Liver (tissue), 8 donors: ENCODE measurements at regions not wholly inside any gene's neighbourhood (a gene's known extent, or its start where the extent isn't known, plus 50 kb on each side); places are given as distances from the start of the nearest gene placed in this dataset.
A peak's percentile ranks its signal among the peaks of the same experiment; 100 is the strongest.

ENCODE experiments used
- DNase-seq: peaks from one replicate; pipeline ENCODE4 v3.0.0-alpha.2; 2017; ENCODE audit warnings: low spot score
- H3K27ac ChIP-seq, 2 donors: one replicate each; pipeline ENCODE4 v1.7.0; 2013; ENCODE audit warnings: inconsistent platforms in 2 of 2, low read length in 2 of 2, control low read depth in 1 of 2, low read depth in 1 of 2, mild to moderate bottlenecking in 1 of 2
- H3K27me3 ChIP-seq, 4 donors: one replicate each; pipeline versions ENCODE4 v1.6.1 to v1.7.0; 2013; ENCODE audit warnings: low read length in 3 of 4, inconsistent platforms in 1 of 4, mild to moderate bottlenecking in 1 of 4, moderate library complexity in 1 of 4; ENCODE audit not compliant: control insufficient read depth in 4 of 4, insufficient read depth in 4 of 4
- H3K36me3 ChIP-seq, 4 donors: one replicate each; pipeline versions ENCODE4 v1.6.1 to v1.7.0; 2013; ENCODE audit warnings: low read length in 3 of 4, mild to moderate bottlenecking in 3 of 4, low read depth in 1 of 4, moderate library complexity in 1 of 4; ENCODE audit not compliant: control insufficient read depth in 4 of 4, insufficient read depth in 3 of 4
- H3K4me1 ChIP-seq, 4 donors: one replicate each; pipeline versions ENCODE4 v1.6.1 to v1.7.0; 2013; ENCODE audit warnings: low read length in 3 of 4, mild to moderate bottlenecking in 3 of 4, moderate library complexity in 1 of 4; ENCODE audit not compliant: control insufficient read depth in 4 of 4, insufficient read depth in 4 of 4
- H3K4me3 ChIP-seq, 3 donors: one replicate each; pipeline versions ENCODE4 v1.6.1 to v1.7.0; 2013; ENCODE audit warnings: low read length in 3 of 3, control low read depth in 1 of 3, low read depth in 1 of 3, mild to moderate bottlenecking in 1 of 3
- H3K9ac ChIP-seq, 2 donors: one replicate each; pipeline ENCODE4 v1.7.0; 2013; ENCODE audit warnings: low read length in 2 of 2, mild to moderate bottlenecking in 2 of 2, moderate library complexity in 2 of 2, control low read depth in 1 of 2, low read depth in 1 of 2
- H3K9me3 ChIP-seq, 4 donors: one replicate each; pipeline versions ENCODE4 v1.6.1 to v1.7.0; 2013; ENCODE audit warnings: low read length in 3 of 4; ENCODE audit not compliant: control insufficient read depth in 4 of 4
- CTCF ChIP-seq: fragments of 150-350 bp; IDR thresholded peaks from 2 replicates; pipeline ENCODE4 v1.5.1; 2017; ENCODE audit warnings: improper control_type of control experiment, low read depth, low read length; ENCODE audit not compliant: missing input control
- EGR1 ChIP-seq, 2 donors: IDR thresholded peaks; 2 replicates each; pipeline ENCODE4 v1.6.1; 2016 to 2018; ENCODE audit warnings: antibody characterized with exemption in 2 of 2, low read depth in 2 of 2
- FOXA2 ChIP-seq: IDR thresholded peaks from 2 replicates; pipeline ENCODE4 v1.6.1; 2016; ENCODE audit warnings: antibody characterized with exemption
- HNF4A ChIP-seq, 2 donors: conservative IDR thresholded peaks; 2 replicates each; pipeline ENCODE4 v1.6.1; 2016; ENCODE audit warnings: antibody characterized with exemption in 2 of 2, mild to moderate bottlenecking in 2 of 2
- HNF4G ChIP-seq: IDR thresholded peaks from 2 replicates; pipeline ENCODE4 v1.6.1; 2016; ENCODE audit warnings: antibody characterized with exemption
- JUND ChIP-seq, 2 donors: IDR thresholded peaks; 2 replicates each; pipeline ENCODE4 v1.6.1; 2016; ENCODE audit warnings: antibody characterized with exemption in 2 of 2
- MAX ChIP-seq: IDR thresholded peaks from 2 replicates; pipeline ENCODE4 v1.6.1; 2016; ENCODE audit warnings: antibody characterized with exemption
- NR2F2 ChIP-seq: IDR thresholded peaks from 2 replicates; pipeline ENCODE4 v1.6.1; 2016; ENCODE audit warnings: antibody characterized with exemption
- RXRA ChIP-seq, 2 donors: IDR thresholded peaks; 2 replicates each; pipeline ENCODE4 v1.6.1; 2017 to 2018; ENCODE audit warnings: antibody characterized with exemption in 2 of 2, mild to moderate bottlenecking in 1 of 2
- SP1 ChIP-seq: IDR thresholded peaks from 2 replicates; pipeline ENCODE4 v1.6.1; 2018; ENCODE audit warnings: antibody characterized with exemption, mild to moderate bottlenecking
- TAF1 ChIP-seq: conservative IDR thresholded peaks from 2 replicates; pipeline ENCODE4 v1.6.1; 2016; ENCODE audit warnings: antibody characterized with exemption, mild to moderate bottlenecking
- YY1 ChIP-seq: IDR thresholded peaks from 2 replicates; pipeline ENCODE4 v1.6.1; 2016; ENCODE audit warnings: antibody characterized with exemption, mild to moderate bottlenecking
- WGBS: extraction: QIAGEN DNeasy Blood & Tissue Kit; methylation state at CpG from one replicate; pipeline ENCODE4 v1.1.7; 2013; 5-methylcytosine and 5-hydroxymethylcytosine counted together
- TF ChIP-seq, protein P1 (sequence below): IDR thresholded peaks from 2 replicates; pipeline ENCODE4 v1.6.1; 2016; ENCODE audit warnings: antibody characterized with exemption, mild to moderate bottlenecking
- TF ChIP-seq, protein P2 (sequence below): IDR thresholded peaks from 2 replicates; pipeline ENCODE4 v1.6.1; 2016; ENCODE audit warnings: antibody characterized with exemption
- donor health status: healthy.
- donor health status: healthy.
- donor health status: healthy.
- donor health status: healthy.
- donor health status: healthy.

- no peaks in the 10 kb centered on the region for H3K9me3 ChIP-seq
- DNase-seq: no peak
- H3K36me3 ChIP-seq: no peaks in the 10 kb centered on the region
- no peak for TF ChIP-seq CTCF
- TF ChIP-seq SP1: no peak
- no peak for TF ChIP-seq YY1
- TF ChIP-seq HNF4A (conservative IDR thresholded peaks at IDR 0.05): no peak
- no peak for TF ChIP-seq MAX
- TF ChIP-seq RXRA (IDR thresholded peaks at IDR 0.05): no peak
- TF ChIP-seq EGR1 (IDR thresholded peaks at IDR 0.05; ENCODE audit: low read depth in 2 of 2): no peak
- TF ChIP-seq JUND (IDR thresholded peaks at IDR 0.05): no peak
- TF ChIP-seq, protein P1, sequence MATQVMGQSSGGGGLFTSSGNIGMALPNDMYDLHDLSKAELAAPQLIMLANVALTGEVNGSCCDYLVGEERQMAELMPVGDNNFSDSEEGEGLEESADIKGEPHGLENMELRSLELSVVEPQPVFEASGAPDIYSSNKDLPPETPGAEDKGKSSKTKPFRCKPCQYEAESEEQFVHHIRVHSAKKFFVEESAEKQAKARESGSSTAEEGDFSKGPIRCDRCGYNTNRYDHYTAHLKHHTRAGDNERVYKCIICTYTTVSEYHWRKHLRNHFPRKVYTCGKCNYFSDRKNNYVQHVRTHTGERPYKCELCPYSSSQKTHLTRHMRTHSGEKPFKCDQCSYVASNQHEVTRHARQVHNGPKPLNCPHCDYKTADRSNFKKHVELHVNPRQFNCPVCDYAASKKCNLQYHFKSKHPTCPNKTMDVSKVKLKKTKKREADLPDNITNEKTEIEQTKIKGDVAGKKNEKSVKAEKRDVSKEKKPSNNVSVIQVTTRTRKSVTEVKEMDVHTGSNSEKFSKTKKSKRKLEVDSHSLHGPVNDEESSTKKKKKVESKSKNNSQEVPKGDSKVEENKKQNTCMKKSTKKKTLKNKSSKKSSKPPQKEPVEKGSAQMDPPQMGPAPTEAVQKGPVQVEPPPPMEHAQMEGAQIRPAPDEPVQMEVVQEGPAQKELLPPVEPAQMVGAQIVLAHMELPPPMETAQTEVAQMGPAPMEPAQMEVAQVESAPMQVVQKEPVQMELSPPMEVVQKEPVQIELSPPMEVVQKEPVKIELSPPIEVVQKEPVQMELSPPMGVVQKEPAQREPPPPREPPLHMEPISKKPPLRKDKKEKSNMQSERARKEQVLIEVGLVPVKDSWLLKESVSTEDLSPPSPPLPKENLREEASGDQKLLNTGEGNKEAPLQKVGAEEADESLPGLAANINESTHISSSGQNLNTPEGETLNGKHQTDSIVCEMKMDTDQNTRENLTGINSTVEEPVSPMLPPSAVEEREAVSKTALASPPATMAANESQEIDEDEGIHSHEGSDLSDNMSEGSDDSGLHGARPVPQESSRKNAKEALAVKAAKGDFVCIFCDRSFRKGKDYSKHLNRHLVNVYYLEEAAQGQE: no peak
- no peak for TF ChIP-seq FOXA2
- no peak for TF ChIP-seq HNF4G
- no peak overlapping the region for H3K9ac ChIP-seq
- 80% methylated on average over 5 of the region's 5 CpGs for WGBS
- no peaks in the 10 kb centered on the region for H3K27me3 ChIP-seq
- no peak overlapping the region for H3K4me3 ChIP-seq
- peaks cover 2 to 32% (median 16%) of the 10 kb centered on the region in 4 donors for H3K4me1 ChIP-seq
- no peak overlapping the region for H3K27ac ChIP-seq
Observed at GRCh38 chr11:19525714-19526113, 186.9 kb upstream of the NAV2 start.

DNA sequence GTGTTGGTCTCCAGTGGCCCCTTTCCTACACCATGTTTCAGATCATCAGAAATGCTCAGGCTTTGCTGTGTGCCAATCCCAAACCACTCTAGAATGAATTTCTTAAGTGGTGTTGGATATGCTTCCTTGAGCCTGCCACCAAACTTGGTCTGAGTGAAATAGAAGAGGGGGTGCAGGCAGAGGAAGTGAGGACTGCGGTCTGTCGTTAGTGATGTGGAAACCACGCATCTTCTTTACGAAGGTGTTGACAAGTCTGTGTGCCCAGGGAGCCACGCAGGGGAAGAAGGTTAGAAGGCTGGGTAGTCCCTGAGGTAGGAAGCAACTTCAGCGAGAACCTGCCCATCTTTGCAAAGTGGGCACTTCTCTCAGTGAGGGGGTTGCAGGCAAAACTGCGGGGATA lies 187.4 kb upstream of the NAV2 start:
- no peaks in the 10 kb centered on the region for H3K36me3 ChIP-seq
- DNase-seq: no peak
- H3K4me1 ChIP-seq: peaks cover 2 to 32% (median 16%) of the 10 kb centered on the region in 4 donors
- no peak for TF ChIP-seq RXRA (IDR thresholded peaks at IDR 0.05)
- no peak for TF ChIP-seq FOXA2
- TF ChIP-seq NR2F2: no peak
- TF ChIP-seq MAX: no peak
- no peaks in the 10 kb centered on the region for H3K27me3 ChIP-seq
- H3K9ac ChIP-seq: no peak overlapping the region
- 85% methylated on average over 7 of the region's 7 CpGs for WGBS
- H3K9me3 ChIP-seq: no peaks in the 10 kb centered on the region
- peak overlapping the region; percentile 0 to 95 for H3K27ac ChIP-seq
- no peak overlapping the region for H3K4me3 ChIP-seq

DNA sequence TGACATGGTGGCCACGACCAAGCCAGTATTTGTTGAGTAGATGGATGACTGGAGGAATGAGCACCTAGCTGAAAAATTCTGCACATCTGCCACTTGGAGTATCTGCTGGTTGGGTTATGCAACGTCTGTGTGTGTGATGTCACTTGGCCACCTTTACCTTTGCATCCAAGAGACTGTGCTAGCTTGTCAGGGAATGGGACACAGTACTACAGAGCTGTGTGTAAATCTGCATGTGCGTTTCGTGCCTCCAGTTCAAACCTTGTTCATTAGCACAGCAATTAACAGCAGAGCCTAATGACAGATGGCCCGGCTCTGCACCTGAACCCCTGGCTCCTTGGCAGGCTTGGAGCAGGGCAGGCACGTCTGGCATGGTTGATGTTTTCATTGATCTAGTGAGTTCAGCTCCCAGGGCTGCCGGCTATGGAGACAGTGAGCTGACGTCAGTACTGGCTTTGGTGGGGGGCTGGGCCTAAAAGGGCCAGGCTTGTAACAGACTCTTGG lies 188.4 kb upstream of the NAV2 start:
- Histone ChIP-seq H3K9ac (no peak overlapping the region), H3K4me3 (peak overlapping the region in 2 of 3 donors; percentile 33 to 36), H3K27me3 (no peaks in the 10 kb centered on the region), H3K36me3 (no peaks in the 10 kb centered on the region), H3K4me1 (peaks cover 2 to 32% (median 17%) of the 10 kb centered on the region in 4 donors), H3K9me3 (no peaks in the 10 kb centered on the region), H3K27ac (peak overlapping the region; percentile 89 to 95)
- peak; percentile 55 for DNase-seq
- 17% methylated on average over 8 of the region's 8 CpGs for WGBS
- peak; percentile 87 for TF ChIP-seq TAF1
- TF ChIP-seq, protein P2, sequence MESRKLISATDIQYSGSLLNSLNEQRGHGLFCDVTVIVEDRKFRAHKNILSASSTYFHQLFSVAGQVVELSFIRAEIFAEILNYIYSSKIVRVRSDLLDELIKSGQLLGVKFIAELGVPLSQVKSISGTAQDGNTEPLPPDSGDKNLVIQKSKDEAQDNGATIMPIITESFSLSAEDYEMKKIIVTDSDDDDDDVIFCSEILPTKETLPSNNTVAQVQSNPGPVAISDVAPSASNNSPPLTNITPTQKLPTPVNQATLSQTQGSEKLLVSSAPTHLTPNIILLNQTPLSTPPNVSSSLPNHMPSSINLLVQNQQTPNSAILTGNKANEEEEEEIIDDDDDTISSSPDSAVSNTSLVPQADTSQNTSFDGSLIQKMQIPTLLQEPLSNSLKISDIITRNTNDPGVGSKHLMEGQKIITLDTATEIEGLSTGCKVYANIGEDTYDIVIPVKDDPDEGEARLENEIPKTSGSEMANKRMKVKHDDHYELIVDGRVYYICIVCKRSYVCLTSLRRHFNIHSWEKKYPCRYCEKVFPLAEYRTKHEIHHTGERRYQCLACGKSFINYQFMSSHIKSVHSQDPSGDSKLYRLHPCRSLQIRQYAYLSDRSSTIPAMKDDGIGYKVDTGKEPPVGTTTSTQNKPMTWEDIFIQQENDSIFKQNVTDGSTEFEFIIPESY: peak; percentile 27
- peak; percentile 77 for TF ChIP-seq YY1
- TF ChIP-seq FOXA2: no peak
- peak; percentile 92 for TF ChIP-seq SP1
- peak; percentile 76 to 88 for TF ChIP-seq JUND (IDR thresholded peaks at IDR 0.05)
- peak; percentile 87 for TF ChIP-seq MAX
- TF ChIP-seq RXRA (IDR thresholded peaks at IDR 0.05): peak; percentile 76 to 89
- TF ChIP-seq, protein P1: peak; percentile 69
- peak in 1 of 2 donors; percentile 11 for TF ChIP-seq EGR1 (IDR thresholded peaks at IDR 0.05; ENCODE audit: low read depth in 2 of 2)
